Fibroblast of peridontal ligament (primary cell): ENCODE measurements at regions not wholly inside any gene's neighbourhood (a gene's known extent, or its start where the extent isn't known, plus 50 kb on each side); places are given as distances from the start of the nearest gene placed in this dataset.

ENCODE experiments used
- DNase-seq: peaks from one replicate; pipeline ENCODE4 v3.0.0-alpha.2; 2010; ENCODE audit errors: extremely low read depth

- no peak for DNase-seq
Measured at GRCh38 chr11:34564406-34564805, 50.8 kb upstream of the ELF5 start.

GRCh38 chr11:34564807-34565241, 51.2 kb upstream of the ELF5 start:
- DNase-seq, result no peak

GRCh38 chr11:34565417-34566207, 52.0 kb upstream of the ELF5 start:
- no peak for DNase-seq

- DNase-seq, result no peak
Measured at GRCh38 chr11:34566208-34566551, 52.6 kb upstream of the ELF5 start.

- no peak for DNase-seq
Measured at GRCh38 chr11:34566736-34567135, 53.1 kb upstream of the ELF5 start.

- no peak for DNase-seq
Measured at GRCh38 chr11:34567733-34568132, 53.2 kb upstream of the EHF start.

GRCh38 chr11:34570584-34570983, 50.3 kb upstream of the EHF start:
- DNase-seq, result peak; percentile 25
